H1 (cell line): ENCODE measurements at regions not wholly inside any gene's neighbourhood (a gene's known extent, or its start where the extent isn't known, plus 50 kb on each side); places are given as distances from the start of the nearest gene placed in this dataset.

Experiments used
- CTCF ChIA-PET: fragments of 300-600 bp; sonication (Branson Sonifier 250); formaldehyde crosslinking; loops from one replicate; lab custom pipeline; 2021; ENCODE audit not compliant: partially characterized antibody; lab: Charles Lee
- POLR2A ChIA-PET: fragments of 300-600 bp; sonication (Branson Sonifier 250); formaldehyde crosslinking; loops from one replicate; lab custom pipeline; 2021; ENCODE audit warnings: inconsistent platforms; ENCODE audit not compliant: partially characterized antibody; lab: Charles Lee
- DNase-seq, 2 experiments: peaks; one replicate each; pipeline versions ENCODE4 v3.0.0 to v3.0.0-alpha.2; 2010 to 2022; ENCODE audit warnings: low spot score in 2 of 2, low read depth in 1 of 2, mixed read lengths in 1 of 2
- FAIRE-seq: peaks from 2 replicates; lab custom pipeline; 2011; peaks lifted over from hg19 to GRCh38; lab: Jason Lieb, UNC
- H2AFZ ChIP-seq: 2 replicates; pipeline ENCODE4 v1.8.1; 2012; ENCODE audit warnings: low read length, inconsistent platforms
- H2AK5ac ChIP-seq: 2 replicates; pipeline ENCODE4 v1.6.1; 2013; ENCODE audit warnings: low read depth, low read length
- H2BK120ac ChIP-seq: replicated peaks from 2 replicates; pipeline ENCODE3; 2013; ENCODE audit warnings: low read depth, low read length, inconsistent platforms
- H2BK12ac ChIP-seq: 2 replicates; pipeline ENCODE4 v1.6.1; 2013; ENCODE audit warnings: low read depth, low read length
- H2BK15ac ChIP-seq: 2 replicates; pipeline ENCODE4 v1.6.1; 2013; ENCODE audit warnings: low read length
- H2BK20ac ChIP-seq: 2 replicates; pipeline ENCODE4 v1.6.1; 2013; ENCODE audit warnings: low read length
- H2BK5ac ChIP-seq: 2 replicates; pipeline ENCODE4 v1.6.1; 2013; ENCODE audit warnings: low read depth, low read length
- H3K14ac ChIP-seq: 2 replicates; pipeline ENCODE4 v1.6.1; 2013; ENCODE audit warnings: inconsistent platforms; ENCODE audit not compliant: insufficient read length
- H3K18ac ChIP-seq: 2 replicates; pipeline ENCODE4 v1.6.1; 2013; ENCODE audit warnings: low read length; ENCODE audit errors: extremely low read depth
- H3K23ac ChIP-seq: 2 replicates; pipeline ENCODE4 v1.6.1; 2013; ENCODE audit warnings: inconsistent platforms; ENCODE audit not compliant: insufficient read length
- H3K23me2 ChIP-seq: 2 replicates; pipeline ENCODE4 v1.6.1; 2013; ENCODE audit warnings: low read depth, low read length
- H3K27ac ChIP-seq: 2 replicates; pipeline ENCODE4 v1.6.1; 2011; ENCODE audit warnings: low read depth, low read length, inconsistent platforms
- H3K27me3 ChIP-seq, 4 experiments: replicated peaks in 1 of 4; 1 replicate in 1 of 4; 2 replicates in 3 of 4; pipeline versions ENCODE4 v1.6.1 to v1.8.1; 2011 to 2013; ENCODE audit warnings: low read length in 3 of 4, mild to moderate bottlenecking in 3 of 4, inconsistent platforms in 2 of 4, mixed read lengths in 2 of 4, moderate library complexity in 1 of 4; ENCODE audit not compliant: control insufficient read depth in 3 of 4, insufficient read depth in 3 of 4; ENCODE audit errors: extremely low read depth in 1 of 4
- H3K36me3 ChIP-seq, 4 experiments: 2 replicates each; pipeline versions ENCODE4 v1.6.1 to v1.8.1; 2011 to 2013; ENCODE audit warnings: mild to moderate bottlenecking in 4 of 4, low read length in 3 of 4, moderate library complexity in 2 of 4, control low read depth in 1 of 4, inconsistent platforms in 1 of 4; ENCODE audit not compliant: insufficient read depth in 4 of 4, control insufficient read depth in 2 of 4
- H3K4ac ChIP-seq: replicated peaks from 2 replicates; pipeline ENCODE3; 2013; ENCODE audit warnings: low read length, low read depth, mixed read lengths, inconsistent platforms; ENCODE audit not compliant: insufficient read length
- H3K4me1 ChIP-seq, 4 experiments: replicated peaks in 1 of 4; 1 replicate in 1 of 4; 2 replicates in 3 of 4; pipeline versions ENCODE4 v1.6.1 to v1.8.1; 2011 to 2013; ENCODE audit warnings: low read length in 3 of 4, inconsistent platforms in 2 of 4, mixed read lengths in 1 of 4; ENCODE audit not compliant: insufficient read depth in 4 of 4, control insufficient read depth in 3 of 4
- H3K4me2 ChIP-seq, 2 experiments: 2 replicates each; pipeline versions ENCODE4 v1.6.1 to v1.8.1; 2011 to 2013; ENCODE audit warnings: low read depth in 2 of 2, low read length in 2 of 2, control low read depth in 1 of 2, inconsistent platforms in 1 of 2, mild to moderate bottlenecking in 1 of 2; ENCODE audit not compliant: insufficient read depth in 1 of 2
- H3K4me3 ChIP-seq, 4 experiments: fragments of 200-600, 300-600 bp in 1 of 4; sonication (generic), shearing (Covaris generic), sonication (Bioruptor Twin) in 1 of 4; 2 replicates each; pipeline versions ENCODE4 v1.5.1 to v1.8.1; 2011 to 2016; ENCODE audit warnings: low read length in 4 of 4, low read depth in 3 of 4, control low read depth in 2 of 4, inconsistent platforms in 2 of 4, mild to moderate bottlenecking in 2 of 4, mixed read lengths in 1 of 4, moderate library complexity in 1 of 4; ENCODE audit not compliant: insufficient read depth in 2 of 4; ENCODE audit errors: extremely low read depth in 1 of 4
- H3K56ac ChIP-seq: replicated peaks from 2 replicates; pipeline ENCODE3; 2013; ENCODE audit warnings: low read depth, mild to moderate bottlenecking, mixed read lengths, low read length, inconsistent platforms; ENCODE audit not compliant: insufficient read length
- H3K79me1 ChIP-seq: 2 replicates; pipeline ENCODE4 v1.6.1; 2013; ENCODE audit warnings: low read depth, low read length, control low read depth
- H3K79me2 ChIP-seq, 2 experiments: 2 replicates each; pipeline versions ENCODE4 v1.6.1 to v1.8.1; 2012 to 2013; ENCODE audit warnings: low read length in 2 of 2, mild to moderate bottlenecking in 2 of 2, inconsistent platforms in 1 of 2; ENCODE audit not compliant: insufficient read depth in 2 of 2, control insufficient read depth in 1 of 2
- H3K9ac ChIP-seq, 4 experiments: replicated peaks in 1 of 4; 1 replicate in 1 of 4; 2 replicates in 3 of 4; pipeline versions ENCODE4 v1.6.1 to v1.8.1; 2011 to 2013; ENCODE audit warnings: low read depth in 3 of 4, low read length in 3 of 4, control low read depth in 2 of 4, mild to moderate bottlenecking in 2 of 4, moderate library complexity in 2 of 4, inconsistent platforms in 1 of 4; ENCODE audit errors: extremely low read depth in 1 of 4
- H3K9me3 ChIP-seq, 2 experiments: 2 replicates each; pipeline versions ENCODE4 v1.6.1 to v1.8.1; 2012 to 2013; ENCODE audit warnings: mild to moderate bottlenecking in 2 of 2, moderate library complexity in 2 of 2, control low read depth in 1 of 2, inconsistent platforms in 1 of 2, low read depth in 1 of 2, low read length in 1 of 2, mixed read lengths in 1 of 2; ENCODE audit not compliant: insufficient read depth in 2 of 2
- H4K20me1 ChIP-seq, 2 experiments: replicated peaks in 1 of 2; 2 replicates each; pipeline versions ENCODE3 to v1.8.1; 2011 to 2013; ENCODE audit warnings: inconsistent platforms in 2 of 2, low read length in 2 of 2, mild to moderate bottlenecking in 1 of 2; ENCODE audit not compliant: insufficient read depth in 2 of 2, control insufficient read depth in 1 of 2
- H4K5ac ChIP-seq: 2 replicates; pipeline ENCODE4 v1.6.1; 2013; ENCODE audit warnings: low read length, low read depth, mixed read lengths, inconsistent platforms; ENCODE audit not compliant: insufficient read length
- H4K8ac ChIP-seq: 2 replicates; pipeline ENCODE4 v1.8.0; 2013; ENCODE audit warnings: mild to moderate bottlenecking, moderate library complexity, low read length, inconsistent platforms; ENCODE audit not compliant: insufficient read depth; ENCODE audit errors: extremely low read depth
- H4K91ac ChIP-seq: replicated peaks from 2 replicates; pipeline ENCODE3; 2013; ENCODE audit warnings: low read length, mixed read lengths, inconsistent platforms; ENCODE audit not compliant: insufficient read length
- CEBPB ChIP-seq: IDR thresholded peaks from 2 replicates; pipeline ENCODE4 v1.6.1; 2012; ENCODE audit warnings: low read depth, low read length
- CHD1 ChIP-seq: IDR thresholded peaks from 2 replicates; pipeline ENCODE4 v1.6.1; 2012; ENCODE audit warnings: low read depth, low read length, improper control_type of control experiment
- SIN3A ChIP-seq, 2 experiments: IDR thresholded peaks in 1 of 2; conservative IDR thresholded peaks in 1 of 2; 2 replicates each; pipeline ENCODE4 v1.6.1; 2011 to 2012; ENCODE audit warnings: low read length in 2 of 2, improper control_type of control experiment in 1 of 2, low read depth in 1 of 2, mild to moderate bottlenecking in 1 of 2
- TBP ChIP-seq: IDR thresholded peaks from 2 replicates; pipeline ENCODE4 v1.6.1; 2011; ENCODE audit warnings: low read depth, low read length, improper control_type of control experiment
- ZNF274 ChIP-seq: IDR thresholded peaks from 2 replicates; pipeline ENCODE4 v1.7.0; 2012; ENCODE audit warnings: low read length, borderline replicate concordance; ENCODE audit errors: extremely low read depth
- WGBS, 2 experiments: shearing (Covaris generic) in 1 of 2; methylation state at CpG; one replicate each; pipeline versions ENCODE4 v1.1.6 to v1.1.7; 2013 to 2015; ENCODE audit warnings: low lambda C conversion rate in 2 of 2, mixed read lengths in 2 of 2, inconsistent platforms in 1 of 2, low coverage in 1 of 2, missing lambda C conversion rate in 1 of 2; ENCODE audit not compliant: insufficient replicate concordance in 2 of 2, insufficient coverage in 1 of 2, insufficient read length in 1 of 2; ENCODE audit errors: extremely low coverage in 1 of 2, missing lambda C conversion rate in 1 of 2; 5-methylcytosine and 5-hydroxymethylcytosine counted together
- TF ChIP-seq, protein P1 (sequence below): IDR thresholded peaks from 2 replicates; pipeline ENCODE4 v1.6.1; 2011; ENCODE audit warnings: low read length, improper control_type of control experiment

DNA sequence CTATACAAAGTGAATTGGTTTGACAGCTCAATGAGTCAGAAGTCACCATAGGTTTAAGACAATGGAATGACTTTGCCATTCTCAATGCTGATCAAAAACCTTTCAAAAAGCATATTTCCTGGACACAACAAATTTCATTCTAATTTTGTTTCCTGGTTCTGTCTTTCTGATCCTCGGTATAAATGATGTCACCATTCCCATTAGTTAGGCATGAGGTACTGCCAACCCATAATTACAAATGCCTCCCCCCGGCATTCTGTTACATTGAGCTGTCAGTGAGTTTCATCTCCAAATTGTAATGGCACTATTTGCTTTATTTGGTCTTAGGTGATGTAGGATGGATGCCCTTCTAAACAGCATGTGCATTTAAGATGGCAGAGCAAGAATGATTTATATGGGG lies 81.7 kb upstream of the NFE2L3 start:
- no peak for TF ChIP-seq ZNF274
- TF ChIP-seq, protein P1, sequence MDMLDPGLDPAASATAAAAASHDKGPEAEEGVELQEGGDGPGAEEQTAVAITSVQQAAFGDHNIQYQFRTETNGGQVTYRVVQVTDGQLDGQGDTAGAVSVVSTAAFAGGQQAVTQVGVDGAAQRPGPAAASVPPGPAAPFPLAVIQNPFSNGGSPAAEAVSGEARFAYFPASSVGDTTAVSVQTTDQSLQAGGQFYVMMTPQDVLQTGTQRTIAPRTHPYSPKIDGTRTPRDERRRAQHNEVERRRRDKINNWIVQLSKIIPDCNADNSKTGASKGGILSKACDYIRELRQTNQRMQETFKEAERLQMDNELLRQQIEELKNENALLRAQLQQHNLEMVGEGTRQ = no peak
- TF ChIP-seq TBP = no peak
- TF ChIP-seq CHD1 = no peak
- no peak for TF ChIP-seq SIN3A (conservative IDR thresholded peaks at IDR 0.05 in 1 of 2, IDR thresholded peaks at IDR 0.05 in 1 of 2; ENCODE audit: low read depth in 1 of 2, low read length in 2 of 2)
- no peak for TF ChIP-seq CEBPB
- H2AFZ ChIP-seq = no peak overlapping the region
- no peak overlapping the region for H3K9ac ChIP-seq
- peaks cover 0 to 6% (median 5%) of the 10 kb centered on the region in 4 experiments; a peak in 4 of 7 replicates for H3K4me1 ChIP-seq
- no peaks in the 10 kb centered on the region for H3K23me2 ChIP-seq
- WGBS, 2 experiments = 93% methylated on average over 2 of the region's 2 CpGs; no CpG with 5 or more reads in 1 of the 2 experiments
- no peak overlapping the region for H4K91ac ChIP-seq
- H4K5ac ChIP-seq = no peak overlapping the region
- H2BK5ac ChIP-seq = no peak overlapping the region
- no peak overlapping the region for H3K27ac ChIP-seq
- no peak overlapping the region for H4K8ac ChIP-seq
- no peak overlapping the region for H2BK120ac ChIP-seq
- H3K23ac ChIP-seq = no peak overlapping the region
- H2BK12ac ChIP-seq = no peak overlapping the region
- H3K27me3 ChIP-seq = no peaks in the 10 kb centered on the region; a peak in 1 of 7 replicates
- H3K18ac ChIP-seq = no peak overlapping the region
- H3K14ac ChIP-seq = no peak overlapping the region
- H3K4me3 ChIP-seq = no peak overlapping the region
- CTCF ChIA-PET = interaction anchor here (0.9 to 2.8 kb wide), 5 partner anchors 8 to 163 kb away, joined by 3 to 9 read pairs (median 3); no protein-coding TSS in a partner anchor
- no peak overlapping the region for H3K4ac ChIP-seq
- no peak overlapping the region for H2AK5ac ChIP-seq
- H3K79me1 ChIP-seq = no peaks in the 10 kb centered on the region
- H3K36me3 ChIP-seq = no peaks in the 10 kb centered on the region
- no peak overlapping the region for H3K56ac ChIP-seq
- no peaks in the 10 kb centered on the region for H3K9me3 ChIP-seq
- no peak overlapping the region for H3K4me2 ChIP-seq
- H2BK20ac ChIP-seq = no peak overlapping the region
- H3K79me2 ChIP-seq = no peaks in the 10 kb centered on the region
- FAIRE-seq = no peak
- DNase-seq = no peak
- POLR2A ChIA-PET = interaction anchor here (1.2 kb wide), 1 partner anchor 88 kb away, joined by 3 read pairs; no protein-coding TSS in a partner anchor
- no peaks in the 10 kb centered on the region for H4K20me1 ChIP-seq
- no peak overlapping the region for H2BK15ac ChIP-seq
